Cardiac fibroblast (primary cell): ENCODE measurements at regions not wholly inside any gene's neighbourhood (a gene's known extent, or its start where the extent isn't known, plus 50 kb on each side); places are given as distances from the start of the nearest gene placed in this dataset.
A peak's percentile ranks its signal among the peaks of the same experiment; 100 is the strongest.

Experiments
- DNase-seq, 2 donors: peaks; one replicate each; pipeline versions ENCODE4 v3.0.0 to v3.0.0-alpha.2; 2010; ENCODE audit warnings: low read depth in 2 of 2
- H3K4me3 ChIP-seq, 2 donors: replicated peaks in 1 of 2; 1 replicate in 1 of 2; 2 replicates in 1 of 2; pipeline ENCODE4 v1.5.1; 2011; ENCODE audit warnings: low read depth in 2 of 2, low read length in 2 of 2, mild to moderate bottlenecking in 2 of 2, moderate library complexity in 1 of 2
- CTCF ChIP-seq: IDR thresholded peaks from one replicate; pipeline ENCODE4 v1.5.1; 2011; ENCODE audit warnings: low read depth, mild to moderate bottlenecking, low read length, inconsistent platforms

GRCh38 chr1:113194846-113195830, 122.1 kb downstream of the LRIG2 start:
- H3K4me3 ChIP-seq = no peak overlapping the region
- TF ChIP-seq CTCF = no peak
- DNase-seq = no peak

DNA sequence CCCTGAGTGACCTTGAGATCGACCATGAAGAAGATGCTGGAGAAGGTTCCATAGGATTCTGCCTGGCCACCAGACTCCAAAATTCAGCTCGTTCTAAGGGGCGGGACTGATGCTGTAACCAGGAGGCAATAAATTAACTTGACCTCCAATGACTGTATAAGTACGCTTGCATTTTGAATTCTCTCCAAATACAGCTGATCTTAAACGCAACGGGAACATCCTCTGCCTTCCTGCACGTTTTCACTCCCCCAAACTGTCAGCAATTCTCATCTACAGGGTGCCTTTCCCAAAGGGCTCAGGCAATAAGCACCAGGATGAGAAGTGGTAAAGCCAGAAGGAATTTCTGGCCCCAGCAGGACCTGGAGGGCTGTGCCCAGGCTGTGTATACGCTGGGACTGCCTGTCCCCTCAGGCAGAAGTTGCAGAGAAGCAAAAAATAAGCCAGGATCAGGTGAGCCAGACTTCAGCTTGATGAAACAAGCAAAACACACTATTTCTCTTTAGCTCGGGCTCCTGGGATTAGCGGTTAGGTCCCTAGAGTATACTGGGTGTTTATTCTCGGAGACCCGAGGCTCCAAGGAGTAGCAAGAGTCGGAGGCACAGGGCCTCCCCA, 124.8 kb downstream of the LRIG2 start:
- no peak overlapping the region for H3K4me3 ChIP-seq
- no peak for TF ChIP-seq CTCF
- DNase-seq = no peak

DNA sequence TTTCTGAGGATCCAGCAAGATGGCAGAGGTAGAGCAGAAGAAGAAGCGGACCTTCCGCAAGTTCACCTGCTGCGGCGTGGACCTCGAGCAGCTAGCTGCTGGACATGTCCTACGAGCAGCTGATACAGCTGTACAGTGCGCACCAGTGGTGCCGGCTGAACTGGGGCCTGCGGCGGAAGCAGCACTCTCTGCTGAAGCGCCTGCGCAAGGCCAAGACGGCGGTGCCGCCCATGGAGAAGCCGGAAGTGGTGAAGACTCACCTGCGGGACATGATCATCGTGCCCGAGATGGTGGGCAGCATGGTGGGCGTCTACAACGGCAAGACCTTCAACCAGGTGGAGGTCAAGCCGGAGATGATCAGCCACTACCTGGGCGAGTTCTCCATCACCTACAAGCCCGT, 125.8 kb downstream of the LRIG2 start:
- DNase-seq = no peak
- no peak overlapping the region for H3K4me3 ChIP-seq
- no peak for TF ChIP-seq CTCF

DNA sequence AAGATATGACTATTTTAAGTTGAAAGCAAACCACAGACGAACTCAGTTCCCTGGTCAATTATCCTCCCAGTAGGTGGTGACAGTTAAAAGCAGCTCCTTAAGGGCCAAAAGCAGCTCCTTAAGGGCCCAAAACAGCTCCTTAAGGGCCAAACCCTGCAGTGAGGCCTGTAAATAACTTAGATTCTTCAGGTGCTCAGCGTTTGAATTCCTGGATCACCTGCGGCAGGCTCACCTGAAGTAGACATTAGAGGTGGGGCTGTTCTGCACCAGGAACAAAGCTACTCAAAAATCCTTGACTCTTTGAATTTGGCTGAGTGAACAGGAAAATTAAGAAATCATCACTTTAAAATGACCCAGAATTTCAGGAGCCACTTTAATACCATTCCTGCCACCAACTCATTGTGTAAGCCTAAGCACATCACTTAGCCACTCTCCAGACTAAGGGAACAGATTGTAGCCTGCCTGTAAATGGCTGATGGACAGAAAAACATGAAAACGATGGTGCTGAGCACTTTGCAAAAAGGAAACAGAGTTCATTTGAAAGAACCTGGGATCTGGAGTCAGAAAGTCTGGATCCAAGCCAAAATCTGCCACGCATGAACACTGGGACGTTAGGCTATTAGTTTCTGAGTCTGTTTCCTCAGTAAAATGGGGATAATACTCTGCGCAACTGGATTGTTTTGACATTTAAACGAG, 126.9 kb downstream of the LRIG2 start:
- TF ChIP-seq CTCF = no peak
- peak in 1 of 2 donors; percentile 5 for DNase-seq
- H3K4me3 ChIP-seq = no peak overlapping the region

GRCh38 chr1:113201560-113201959, 128.6 kb downstream of the LRIG2 start:
- TF ChIP-seq CTCF = no peak
- H3K4me3 ChIP-seq = no peak overlapping the region
- no peak for DNase-seq

DNA sequence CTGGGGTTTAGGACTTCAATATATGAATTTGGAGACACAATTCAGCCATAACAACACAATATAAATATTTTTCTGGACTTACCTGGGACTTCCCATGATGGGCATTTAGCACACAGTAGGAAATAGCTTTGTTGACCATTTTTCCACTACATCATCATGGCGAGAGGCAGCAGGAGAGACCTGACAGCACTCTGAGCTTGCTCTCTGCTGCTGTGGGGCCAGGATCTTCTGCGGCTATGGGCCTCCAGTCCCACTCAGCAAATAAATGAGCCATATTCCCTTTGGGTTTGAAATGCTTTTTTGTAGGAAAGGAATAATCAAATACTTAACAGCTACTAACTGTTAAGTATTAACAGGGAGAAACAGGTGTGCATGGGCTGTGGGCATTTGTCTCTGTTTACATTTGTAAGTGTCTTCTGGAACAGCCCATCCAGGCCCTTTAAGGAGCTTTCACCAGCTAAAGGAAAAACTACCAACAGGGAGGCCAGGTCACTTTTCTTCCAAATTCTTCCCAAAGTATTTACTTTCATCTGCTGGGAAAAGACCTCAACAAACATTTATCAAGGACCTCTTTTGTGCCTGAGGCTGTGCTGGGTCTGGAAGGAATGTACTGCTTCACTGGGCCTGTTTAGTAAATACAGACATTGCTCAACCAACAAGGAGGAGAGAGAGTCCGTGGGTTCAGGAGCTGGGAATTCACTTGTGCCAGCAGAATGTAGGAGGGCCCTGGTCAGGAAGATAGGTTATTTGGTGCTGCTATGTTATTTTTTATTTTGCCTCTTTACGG, 133.2 kb downstream of the LRIG2 start:
- H3K4me3 ChIP-seq = no peak overlapping the region
- no peak for DNase-seq
- TF ChIP-seq CTCF = no peak
